HUDEP-2 (cell line): ENCODE measurements at regions not wholly inside any gene's neighbourhood (a gene's known extent, or its start where the extent isn't known, plus 50 kb on each side); places are given as distances from the start of the nearest gene placed in this dataset.

ENCODE experiments used
- DNase-seq, 76 experiments: peaks; one replicate each; lab custom pipeline; 2025; ENCODE audit not compliant: unreplicated experiment in 76 of 76; lab: John Stamatoyannopoulos, UW

GRCh38 chr5:113789769-113790168 is 276.3 kb downstream of the YTHDC2 start:
- no peak for DNase-seq

GRCh38 chr5:113792806-113793205 is 279.3 kb downstream of the YTHDC2 start:
- DNase-seq: no peak

GRCh38 chr5:113794981-113795380 is 281.5 kb downstream of the YTHDC2 start:
- DNase-seq: no peak

- DNase-seq: no peak
Measured at GRCh38 chr5:113800686-113801085, 287.2 kb downstream of the YTHDC2 start.

GRCh38 chr5:113804264-113804663 is 290.8 kb downstream of the YTHDC2 start:
- no peak for DNase-seq

- no peak for DNase-seq
Measured at GRCh38 chr5:113804943-113805342, 291.4 kb downstream of the YTHDC2 start.

GRCh38 chr5:113806250-113806649 is 292.8 kb downstream of the YTHDC2 start:
- no peak for DNase-seq

GRCh38 chr5:113806904-113807303 is 293.4 kb downstream of the YTHDC2 start:
- DNase-seq: no peak

GRCh38 chr5:113807427-113807991 is 294.0 kb downstream of the YTHDC2 start:
- DNase-seq: no peak

- no peak for DNase-seq
Measured at GRCh38 chr5:113808956-113809355, 295.5 kb downstream of the YTHDC2 start.

- no peak for DNase-seq
Measured at GRCh38 chr5:113809626-113810025, 296.1 kb downstream of the YTHDC2 start.

- DNase-seq: no peak
Measured at GRCh38 chr5:113813466-113813865, 300.0 kb downstream of the YTHDC2 start.

- no peak for DNase-seq
Measured at GRCh38 chr5:113817683-113818082, 304.2 kb downstream of the YTHDC2 start.

- DNase-seq: no peak
Measured at GRCh38 chr5:113823696-113824095, 310.2 kb downstream of the YTHDC2 start.

GRCh38 chr5:113824307-113824706 is 310.8 kb downstream of the YTHDC2 start:
- no peak for DNase-seq

- DNase-seq: no peak
Measured at GRCh38 chr5:113825176-113825575, 311.7 kb downstream of the YTHDC2 start.

GRCh38 chr5:113846941-113847340 is 333.4 kb downstream of the YTHDC2 start:
- no peak for DNase-seq

- DNase-seq: no peak
Measured at GRCh38 chr5:113864437-113864836, 350.9 kb downstream of the YTHDC2 start.

GRCh38 chr5:113866763-113867162 is 353.3 kb downstream of the YTHDC2 start:
- DNase-seq: no peak

- no peak for DNase-seq
Measured at GRCh38 chr5:113869611-113870010, 356.1 kb downstream of the YTHDC2 start.

GRCh38 chr5:113871972-113872371 is 358.5 kb downstream of the YTHDC2 start:
- no peak for DNase-seq

- DNase-seq: no peak
Measured at GRCh38 chr5:113875096-113875495, 361.6 kb downstream of the YTHDC2 start.

- DNase-seq: no peak
Measured at GRCh38 chr5:113891491-113891890, 378.0 kb downstream of the YTHDC2 start.
